ENCODE measurements at regions not wholly inside any gene's neighbourhood (a gene's known extent, or its start where the extent isn't known, plus 50 kb on each side); places are given as distances from the start of the nearest gene placed in this dataset.

DNA sequence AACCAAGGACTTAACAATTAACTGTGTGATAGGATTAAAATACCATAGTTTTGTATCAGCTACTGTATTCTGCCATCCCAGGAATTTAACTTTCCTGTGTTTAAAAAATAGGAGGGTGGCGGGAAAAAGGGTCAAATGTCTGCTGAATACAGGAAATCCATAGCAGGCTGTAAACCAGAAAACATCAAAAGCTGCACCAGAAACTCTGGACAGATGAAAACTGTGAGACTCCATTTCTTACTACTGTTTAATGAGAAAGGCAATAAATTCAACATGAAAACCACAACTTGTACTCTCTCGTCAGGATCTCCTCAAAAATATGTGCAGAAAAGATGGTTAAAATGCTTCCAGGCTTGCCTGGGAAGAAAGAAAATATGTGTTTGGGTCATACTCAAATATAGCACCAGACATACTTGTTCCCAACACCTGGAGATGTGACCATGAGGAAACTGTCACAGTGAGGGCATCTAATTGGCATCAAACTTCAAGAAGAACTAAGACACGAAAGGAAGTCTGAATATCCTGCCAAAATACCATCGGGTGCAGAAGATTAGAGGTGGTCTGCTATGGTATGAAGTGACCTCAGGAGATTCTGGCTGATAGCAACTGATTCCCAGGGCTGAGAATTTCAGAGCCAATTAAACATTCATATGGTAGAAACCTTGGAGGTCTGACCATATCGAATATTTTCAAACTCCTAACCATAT is 164.7 kb upstream of the TARS1 start (continued):
- TF ChIP-seq ZNF788 (CRISPR knock-in tag; IDR thresholded peaks at IDR 0.05; ENCODE audit: borderline replicate concordance) = no peak
- no peak for TF ChIP-seq KDM1A (CRISPR knock-in tag; IDR thresholded peaks at IDR 0.05)
- TF ChIP-seq MAFG (CRISPR knock-in tag; IDR thresholded peaks at IDR 0.05) = no peak
- TF ChIP-seq MAFK (conservative IDR thresholded peaks at IDR 0.05 in 1 of 2, IDR thresholded peaks at IDR 0.05 in 1 of 2; ENCODE audit: low read length in 2 of 2) = no peak
- no peak for TF ChIP-seq MLX (CRISPR knock-in tag; IDR thresholded peaks at IDR 0.05)
- TF ChIP-seq MXD1 (CRISPR knock-in tag; IDR thresholded peaks at IDR 0.05) = no peak

GRCh38 chr5:33276628-33276950 is 164.2 kb upstream of the TARS1 start:
- no peak overlapping the region for H3K27ac ChIP-seq (ENCODE audit: extremely low read length, insufficient read depth, low read length)
- no peak overlapping the region for H3K4me3 ChIP-seq (replicated peaks in 1 of 3; ENCODE audit: insufficient read depth in 1 of 3, low read depth in 2 of 3, low read length in 3 of 3)
- CTCF ChIA-PET (ENCODE audit: low intra/inter-chr PET ratio, low total read pairs) = no interaction called here
- H3K9ac ChIP-seq (ENCODE audit: insufficient read depth, low read depth, low read length) = no peak overlapping the region
- no peaks in the 10 kb centered on the region for H3K79me2 ChIP-seq (ENCODE audit: insufficient read depth, low read length)
- H2AFZ ChIP-seq (ENCODE audit: low read length) = no peak overlapping the region
- H3K27me3 ChIP-seq (ENCODE audit: control insufficient read depth in 1 of 2, insufficient read depth in 2 of 2, low read length in 2 of 2) = no peaks in the 10 kb centered on the region
- DNase-seq (ENCODE audit: low spot score) (no peak), ATAC-seq (no peak), FAIRE-seq (no peak)
- H3K4me1 ChIP-seq (ENCODE audit: insufficient read depth, low read length) = no peaks in the 10 kb centered on the region
- no TSS peak for BruUV-seq (replicated peaks)
- H3K9me3 ChIP-seq (ENCODE audit: low read length) = no peaks in the 10 kb centered on the region
- in situ Hi-C loops (cut with HindIII; ENCODE audit: extremely low pct_ligation_motif_present, low pct_unique_long_range_greater_than_20kb) = no loop called here
- H3K36me3 ChIP-seq (replicated peaks in 1 of 2; ENCODE audit: control insufficient read depth in 1 of 2, insufficient read depth in 2 of 2, low read length in 2 of 2) = no peaks in the 10 kb centered on the region
- H4K20me1 ChIP-seq (ENCODE audit: insufficient read depth, low read length) = no peaks in the 10 kb centered on the region
- no peak overlapping the region for H3K4me2 ChIP-seq (ENCODE audit: low read depth, low read length)
- POLR2A ChIA-PET = no interaction called here
- intact Hi-C loops (cut with micrococcal nuclease; ENCODE audit: unreplicated experiment) = no loop called here
- WGBS (ENCODE audit: low lambda C conversion rate) = 3% methylated on average over 2 of the region's 2 CpGs
- TF ChIP-seq, protein P1, sequence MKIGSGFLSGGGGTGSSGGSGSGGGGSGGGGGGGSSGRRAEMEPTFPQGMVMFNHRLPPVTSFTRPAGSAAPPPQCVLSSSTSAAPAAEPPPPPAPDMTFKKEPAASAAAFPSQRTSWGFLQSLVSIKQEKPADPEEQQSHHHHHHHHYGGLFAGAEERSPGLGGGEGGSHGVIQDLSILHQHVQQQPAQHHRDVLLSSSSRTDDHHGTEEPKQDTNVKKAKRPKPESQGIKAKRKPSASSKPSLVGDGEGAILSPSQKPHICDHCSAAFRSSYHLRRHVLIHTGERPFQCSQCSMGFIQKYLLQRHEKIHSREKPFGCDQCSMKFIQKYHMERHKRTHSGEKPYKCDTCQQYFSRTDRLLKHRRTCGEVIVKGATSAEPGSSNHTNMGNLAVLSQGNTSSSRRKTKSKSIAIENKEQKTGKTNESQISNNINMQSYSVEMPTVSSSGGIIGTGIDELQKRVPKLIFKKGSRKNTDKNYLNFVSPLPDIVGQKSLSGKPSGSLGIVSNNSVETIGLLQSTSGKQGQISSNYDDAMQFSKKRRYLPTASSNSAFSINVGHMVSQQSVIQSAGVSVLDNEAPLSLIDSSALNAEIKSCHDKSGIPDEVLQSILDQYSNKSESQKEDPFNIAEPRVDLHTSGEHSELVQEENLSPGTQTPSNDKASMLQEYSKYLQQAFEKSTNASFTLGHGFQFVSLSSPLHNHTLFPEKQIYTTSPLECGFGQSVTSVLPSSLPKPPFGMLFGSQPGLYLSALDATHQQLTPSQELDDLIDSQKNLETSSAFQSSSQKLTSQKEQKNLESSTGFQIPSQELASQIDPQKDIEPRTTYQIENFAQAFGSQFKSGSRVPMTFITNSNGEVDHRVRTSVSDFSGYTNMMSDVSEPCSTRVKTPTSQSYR (CRISPR knock-in tag; IDR thresholded peaks at IDR 0.05; ENCODE audit: borderline replicate concordance) = no peak
- TF ChIP-seq SMC3 (IDR thresholded peaks at IDR 0.05; ENCODE audit: low read length) (no peak), ZMYM4 (CRISPR knock-in tag; IDR thresholded peaks at IDR 0.05) (no peak), KDM1A (CRISPR knock-in tag; IDR thresholded peaks at IDR 0.05) (no peak), KLF15 (CRISPR knock-in tag; IDR thresholded peaks at IDR 0.05; ENCODE audit: borderline replicate concordance) (no peak), FOXJ3 (CRISPR knock-in tag; IDR thresholded peaks at IDR 0.05; ENCODE audit: borderline replicate concordance) (no peak), ZNF800 (CRISPR knock-in tag; IDR thresholded peaks at IDR 0.05) (no peak), POLR2G (IDR thresholded peaks at IDR 0.05; ENCODE audit: low read depth, low read length) (no peak), BORCS8-MEF2B (CRISPR knock-in tag; IDR thresholded peaks at IDR 0.05) (no peak), FLYWCH1 (CRISPR knock-in tag; IDR thresholded peaks at IDR 0.05) (no peak), CBX1 (IDR thresholded peaks at IDR 0.05; ENCODE audit: low read depth) (no peak), RBAK (CRISPR knock-in tag; IDR thresholded peaks at IDR 0.05) (no peak), MEIS1 (CRISPR knock-in tag; IDR thresholded peaks at IDR 0.05; ENCODE audit: borderline replicate concordance) (no peak), TOPORS (CRISPR knock-in tag; IDR thresholded peaks at IDR 0.05) (no peak), ZNF543 (CRISPR knock-in tag; IDR thresholded peaks at IDR 0.05) (no peak)
